Tibial artery (tissue), 4 donors: ENCODE measurements at regions not wholly inside any gene's neighbourhood (a gene's known extent, or its start where the extent isn't known, plus 50 kb on each side); places are given as distances from the start of the nearest gene placed in this dataset.

Source experiments
- DNase-seq, 2 donors: peaks; one replicate each; pipeline ENCODE4 v3.0.0-alpha.2; 2019
- H3K27ac ChIP-seq, 2 donors: fragments of 200-600 bp; sonication (generic) in 1 of 2; 1 replicate in 1 of 2; 2 replicates in 1 of 2; pipeline ENCODE4 v1.5.1; 2018 to 2019; ENCODE audit warnings: mild to moderate bottlenecking in 1 of 2
- H3K27me3 ChIP-seq, 2 donors: fragments of 200-600 bp; sonication (generic) in 1 of 2; one replicate each; pipeline versions ENCODE4 v1.5.1 to v1.6.0; 2016 to 2019
- H3K36me3 ChIP-seq, 3 donors: fragments of 200-600 bp; sonication (generic) in 2 of 3; one replicate each; pipeline ENCODE4 v1.5.1; 2016 to 2019; ENCODE audit warnings: mild to moderate bottlenecking in 2 of 3
- H3K4me1 ChIP-seq, 4 donors: fragments of 200-600 bp; sonication (generic) in 2 of 4; 1 replicate in 3 of 4; 2 replicates in 1 of 4; pipeline ENCODE4 v1.5.1; 2016 to 2019
- H3K4me3 ChIP-seq, 2 donors: fragments of 200-600 bp; sonication (generic) in 1 of 2; 1 replicate in 1 of 2; 2 replicates in 1 of 2; pipeline ENCODE4 v1.5.1; 2018 to 2019; ENCODE audit warnings: mild to moderate bottlenecking in 2 of 2
- H3K9me3 ChIP-seq, 3 donors: fragments of 200-600 bp; sonication (generic) in 1 of 3; one replicate each; pipeline ENCODE4 v1.5.1; 2016 to 2019
- CTCF ChIP-seq, 2 experiments: fragments of 200-600 bp in 1 of 2; fragments of 450-650 bp in 1 of 2; IDR thresholded peaks; one replicate each; pipeline ENCODE4 v1.5.1; 2017 to 2019; ENCODE audit warnings: antibody characterized with exemption in 2 of 2, mild to moderate bottlenecking in 1 of 2, moderate library complexity in 1 of 2
- intact Hi-C: fragments of 100-400 bp; cut with DNase I; formaldehyde crosslinking; loops from one replicate; pipeline ENCODE4 v1.15.0; 2023; ENCODE audit warnings: low total_unique reads

DNA sequence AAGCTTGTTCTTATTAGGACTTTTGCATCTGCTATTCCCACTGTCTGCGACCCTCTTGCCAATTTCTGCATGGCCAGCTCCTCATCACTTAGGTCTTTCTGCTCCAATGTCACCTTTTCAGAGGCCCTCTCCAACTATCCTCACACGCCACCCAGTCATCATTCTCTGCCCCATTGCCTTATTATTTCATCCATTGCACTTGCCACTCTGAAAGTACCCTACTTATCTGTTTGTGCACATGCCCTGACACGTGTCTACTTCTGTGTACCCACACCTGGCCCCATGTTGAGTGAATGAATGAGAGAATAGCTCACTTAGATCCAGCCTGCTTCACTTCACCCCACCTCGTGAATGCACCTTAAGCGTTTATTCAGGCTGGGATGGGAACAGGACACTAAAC is 218.7 kb upstream of the TBX3 start:
- Histone ChIP-seq H3K9me3 (peaks cover 0 to 4% (median 0%) of the 10 kb centered on the region in 3 donors), H3K4me1 (no peaks in the 10 kb centered on the region), H3K27me3 (peaks cover 0 to 8% of the 10 kb centered on the region in 2 donors), H3K27ac (no peak overlapping the region), H3K4me3 (no peak overlapping the region), H3K36me3 (no peaks in the 10 kb centered on the region)
- no peak for TF ChIP-seq CTCF (IDR thresholded peaks at IDR 0.05)
- no peak for DNase-seq
- intact Hi-C loops = no loop called here

DNA sequence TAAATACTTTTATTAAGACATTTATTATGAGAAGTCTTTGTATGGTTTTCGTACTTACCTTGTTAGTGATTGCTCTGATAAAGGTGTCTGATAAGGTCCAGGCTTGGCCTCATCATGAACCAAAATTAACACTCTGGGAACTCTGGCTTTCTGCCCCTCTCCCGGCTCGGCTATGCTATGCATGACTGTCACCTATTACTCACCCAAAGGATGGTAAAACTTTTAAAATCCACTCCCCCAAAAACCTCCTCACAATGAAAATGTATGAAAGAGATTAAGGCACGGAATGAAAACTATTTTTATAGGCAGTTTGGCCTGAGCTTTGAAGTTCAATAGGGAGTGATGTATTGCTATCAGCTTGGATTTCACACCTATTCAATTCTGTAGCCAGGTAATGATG is 217.3 kb upstream of the TBX3 start:
- Histone ChIP-seq H3K27me3 (peaks cover 0 to 8% of the 10 kb centered on the region in 2 donors), H3K4me1 (no peaks in the 10 kb centered on the region), H3K36me3 (no peaks in the 10 kb centered on the region), H3K9me3 (peaks cover 0 to 4% (median 0%) of the 10 kb centered on the region in 3 donors), H3K27ac (no peak overlapping the region), H3K4me3 (no peak overlapping the region)
- DNase-seq = no peak
- TF ChIP-seq CTCF (IDR thresholded peaks at IDR 0.05) = no peak
- intact Hi-C loops = no loop called here

GRCh38 chr12:114898159-114898558 is 214.2 kb upstream of the TBX3 start:
- no peak for TF ChIP-seq CTCF (IDR thresholded peaks at IDR 0.05)
- H3K9me3 ChIP-seq = no peaks in the 10 kb centered on the region
- H3K27me3 ChIP-seq = peaks cover 0 to 8% of the 10 kb centered on the region in 2 donors
- H3K27ac ChIP-seq = no peak overlapping the region
- H3K4me3 ChIP-seq = no peak overlapping the region
- intact Hi-C loops = no loop called here
- no peaks in the 10 kb centered on the region for H3K36me3 ChIP-seq
- DNase-seq = no peak
- H3K4me1 ChIP-seq = no peaks in the 10 kb centered on the region

DNA sequence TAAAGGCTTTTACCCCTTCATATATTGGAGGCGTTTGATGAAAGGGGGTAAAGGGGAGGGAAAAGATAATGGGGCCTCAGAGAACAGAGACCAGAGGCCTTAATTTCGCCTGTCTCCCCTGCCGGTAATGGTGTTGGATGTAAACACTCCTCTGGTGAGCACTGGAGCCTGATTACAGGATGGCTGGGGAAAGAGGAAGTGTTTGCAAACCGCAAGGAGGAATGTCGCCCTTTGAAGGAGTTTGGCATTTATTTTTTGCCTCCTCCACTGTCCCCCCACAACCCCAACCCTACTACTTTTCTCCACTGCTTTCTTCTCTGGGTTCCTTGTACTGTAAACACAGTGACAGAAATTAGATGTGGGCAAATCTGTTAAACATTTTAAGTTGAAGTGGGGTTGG is 211.9 kb upstream of the TBX3 start:
- no peak for TF ChIP-seq CTCF (IDR thresholded peaks at IDR 0.05)
- no peaks in the 10 kb centered on the region for H3K9me3 ChIP-seq
- H3K36me3 ChIP-seq = no peaks in the 10 kb centered on the region
- intact Hi-C loops = no loop called here
- no peaks in the 10 kb centered on the region for H3K27me3 ChIP-seq
- H3K4me3 ChIP-seq = no peak overlapping the region
- no peaks in the 10 kb centered on the region for H3K4me1 ChIP-seq
- no peak for DNase-seq
- no peak overlapping the region for H3K27ac ChIP-seq

- intact Hi-C loops = no loop called here
- no peaks in the 10 kb centered on the region for H3K36me3 ChIP-seq
- no peak for TF ChIP-seq CTCF (IDR thresholded peaks at IDR 0.05)
- DNase-seq = no peak
- no peak overlapping the region for H3K27ac ChIP-seq
- no peaks in the 10 kb centered on the region for H3K4me1 ChIP-seq
- H3K9me3 ChIP-seq = no peaks in the 10 kb centered on the region
- H3K4me3 ChIP-seq = no peak overlapping the region
- H3K27me3 ChIP-seq = no peaks in the 10 kb centered on the region
These were observed 211.1 kb upstream of the TBX3 start for GRCh38 chr12:114895081-114895480.

- Histone ChIP-seq H3K27ac (no peak overlapping the region), H3K27me3 (no peaks in the 10 kb centered on the region), H3K9me3 (no peaks in the 10 kb centered on the region), H3K4me3 (no peak overlapping the region), H3K4me1 (no peaks in the 10 kb centered on the region), H3K36me3 (no peaks in the 10 kb centered on the region)
- DNase-seq = no peak
- intact Hi-C loops = no loop called here
- no peak for TF ChIP-seq CTCF (IDR thresholded peaks at IDR 0.05)
These were observed 210.1 kb upstream of the TBX3 start for GRCh38 chr12:114894076-114894475.
